ENCODE measurements at regions not wholly inside any gene's neighbourhood (a gene's known extent, or its start where the extent isn't known, plus 50 kb on each side); places are given as distances from the start of the nearest gene placed in this dataset.
A peak's percentile ranks its signal among the peaks of the same experiment; 100 is the strongest.

DNA sequence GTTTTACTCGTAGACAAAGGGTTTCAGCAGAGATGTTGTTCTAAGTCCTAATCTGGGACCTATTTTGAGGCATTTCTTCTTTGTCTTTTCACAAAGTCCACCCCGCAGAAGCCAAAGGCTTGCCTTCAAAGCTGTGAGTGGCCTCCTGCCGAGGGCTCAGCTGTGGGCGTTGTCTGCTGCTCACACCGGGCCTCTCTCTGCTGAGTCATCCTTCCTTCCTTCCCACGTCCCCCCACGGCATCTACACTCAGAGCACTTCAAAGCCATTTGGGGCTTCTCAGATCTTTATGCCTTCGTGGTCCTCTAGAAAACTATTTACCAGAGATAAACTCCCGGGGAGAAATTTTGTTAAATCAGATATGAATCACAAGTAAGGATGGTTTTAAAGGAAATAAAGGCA is 115.9 kb upstream of the TMPO start:
- Histone ChIP-seq H3K4me3 (ENCODE audit: low read depth, low read length, poor library complexity, severe bottlenecking) (no peak overlapping the region), H3K27ac (ENCODE audit: low read depth, low read length, poor library complexity, severe bottlenecking) (no peak overlapping the region), H3K9me2 (ENCODE audit: insufficient read depth, low read length) (no peaks in the 10 kb centered on the region), H3K79me2 (ENCODE audit: insufficient read depth, low read depth, low read length) (no peaks in the 10 kb centered on the region), H4K20me1 (ENCODE audit: insufficient read depth, low read length) (no peaks in the 10 kb centered on the region), H2AFZ (ENCODE audit: low read length) (peak overlapping the region; percentile 83), H3K9me3 (ENCODE audit: low read length) (no peaks in the 10 kb centered on the region), H3K4me2 (ENCODE audit: low read length) (peak overlapping the region; percentile 27), H3K4me1 (ENCODE audit: insufficient read depth, low read length, poor library complexity, severe bottlenecking) (peaks cover 58% of the 10 kb centered on the region), H3K36me3 (ENCODE audit: insufficient read depth, low read length) (no peaks in the 10 kb centered on the region)
- DNase-seq (ENCODE audit: low spot score) = peak; percentile 45
- no TSS peak for BruUV-seq (replicated peaks)
- intact Hi-C loops (cut with micrococcal nuclease; ENCODE audit: unreplicated experiment) = loop anchor here (5.0 to 10.0 kb wide), 2 partner anchors 1412 to 1825 kb away; no protein-coding TSS in a partner anchor
- TF ChIP-seq, protein P1, sequence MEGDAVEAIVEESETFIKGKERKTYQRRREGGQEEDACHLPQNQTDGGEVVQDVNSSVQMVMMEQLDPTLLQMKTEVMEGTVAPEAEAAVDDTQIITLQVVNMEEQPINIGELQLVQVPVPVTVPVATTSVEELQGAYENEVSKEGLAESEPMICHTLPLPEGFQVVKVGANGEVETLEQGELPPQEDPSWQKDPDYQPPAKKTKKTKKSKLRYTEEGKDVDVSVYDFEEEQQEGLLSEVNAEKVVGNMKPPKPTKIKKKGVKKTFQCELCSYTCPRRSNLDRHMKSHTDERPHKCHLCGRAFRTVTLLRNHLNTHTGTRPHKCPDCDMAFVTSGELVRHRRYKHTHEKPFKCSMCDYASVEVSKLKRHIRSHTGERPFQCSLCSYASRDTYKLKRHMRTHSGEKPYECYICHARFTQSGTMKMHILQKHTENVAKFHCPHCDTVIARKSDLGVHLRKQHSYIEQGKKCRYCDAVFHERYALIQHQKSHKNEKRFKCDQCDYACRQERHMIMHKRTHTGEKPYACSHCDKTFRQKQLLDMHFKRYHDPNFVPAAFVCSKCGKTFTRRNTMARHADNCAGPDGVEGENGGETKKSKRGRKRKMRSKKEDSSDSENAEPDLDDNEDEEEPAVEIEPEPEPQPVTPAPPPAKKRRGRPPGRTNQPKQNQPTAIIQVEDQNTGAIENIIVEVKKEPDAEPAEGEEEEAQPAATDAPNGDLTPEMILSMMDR (conservative IDR thresholded peaks at IDR 0.05; ENCODE audit: low read length) = no peak
- TF ChIP-seq EZH2phosphoT487 (IDR thresholded peaks at IDR 0.05; ENCODE audit: borderline replicate concordance, low read depth, low read length) = no peak
- ChIA-PET POLR2A (interaction anchor here (0.6 to 1.4 kb wide), 2 partner anchors 45 to 205 kb away, joined by 3 read pairs; no protein-coding TSS in a partner anchor), CTCF (ENCODE audit: unreplicated experiment) (no interaction called here)

DNA sequence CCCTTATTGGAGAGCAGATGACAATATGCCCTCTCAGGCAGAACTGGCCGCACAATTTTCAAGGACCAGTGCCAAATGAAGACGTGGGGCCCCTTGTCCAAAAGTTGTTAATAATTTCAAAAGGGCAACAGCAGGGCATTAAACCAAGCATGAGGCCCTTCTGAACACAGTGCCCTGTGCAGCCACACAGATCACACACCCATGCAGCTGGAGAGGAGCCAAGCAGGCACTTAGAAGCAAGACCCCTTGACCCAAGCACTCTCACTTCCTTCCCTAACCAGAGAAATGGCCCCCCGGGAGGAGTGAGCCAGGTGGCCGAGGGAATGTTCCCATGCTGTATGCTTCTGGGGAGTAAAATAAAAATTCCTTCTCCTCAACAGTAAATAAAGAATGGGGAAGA is 114.0 kb upstream of the TMPO start:
- Histone ChIP-seq H3K36me3 (ENCODE audit: insufficient read depth, low read length) (no peaks in the 10 kb centered on the region), H3K9me2 (ENCODE audit: insufficient read depth, low read length) (no peaks in the 10 kb centered on the region), H3K4me2 (ENCODE audit: low read length) (peak overlapping the region; percentile 50), H3K4me1 (ENCODE audit: insufficient read depth, low read length, poor library complexity, severe bottlenecking) (peaks cover 58% of the 10 kb centered on the region), H3K9me3 (ENCODE audit: low read length) (no peaks in the 10 kb centered on the region), H2AFZ (ENCODE audit: low read length) (peak overlapping the region; percentile 22), H3K4me3 (ENCODE audit: low read depth, low read length, poor library complexity, severe bottlenecking) (no peak overlapping the region), H3K27ac (ENCODE audit: low read depth, low read length, poor library complexity, severe bottlenecking) (peak overlapping the region; percentile 25), H4K20me1 (ENCODE audit: insufficient read depth, low read length) (no peaks in the 10 kb centered on the region), H3K79me2 (ENCODE audit: insufficient read depth, low read depth, low read length) (no peaks in the 10 kb centered on the region)
- ChIA-PET POLR2A (interaction anchor here (1.1 to 1.4 kb wide), 3 partner anchors 21 to 1489 kb away, joined by 4 to 6 read pairs (median 5); no protein-coding TSS in a partner anchor), CTCF (ENCODE audit: unreplicated experiment) (interaction anchor here (1.5 kb wide), 1 partner anchor 9 kb away, joined by 4 read pairs; no protein-coding TSS in a partner anchor)
- no TSS peak for BruUV-seq (replicated peaks)
- intact Hi-C loops (cut with micrococcal nuclease; ENCODE audit: unreplicated experiment) = no loop called here
- TF ChIP-seq, protein P1 (conservative IDR thresholded peaks at IDR 0.05; ENCODE audit: low read length) = no peak
- TF ChIP-seq EZH2phosphoT487 (IDR thresholded peaks at IDR 0.05; ENCODE audit: borderline replicate concordance, low read depth, low read length) = no peak
- peak; percentile 67 for DNase-seq (ENCODE audit: low spot score)

DNA sequence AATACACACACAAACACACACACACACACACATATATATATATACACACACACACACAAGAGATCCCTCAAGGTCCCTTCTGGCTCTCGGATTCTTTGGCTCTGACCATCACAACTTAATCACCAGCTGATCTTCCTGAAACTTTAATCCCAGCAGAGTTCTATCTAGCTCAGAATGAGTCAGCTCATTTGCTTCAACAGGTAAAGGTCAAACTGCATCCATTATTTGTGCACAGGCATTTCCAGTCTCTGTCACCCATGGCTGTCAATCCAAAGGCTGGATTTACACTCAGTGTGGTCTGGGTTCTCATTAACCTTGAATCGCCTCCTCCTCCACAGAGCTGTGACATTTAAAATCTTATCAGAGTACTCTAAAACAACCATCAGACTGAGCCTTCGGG is 113.3 kb upstream of the TMPO start:
- BruUV-seq (replicated peaks) = no TSS peak
- CTCF ChIA-PET (ENCODE audit: unreplicated experiment) = interaction anchor here (1.5 kb wide), 1 partner anchor 10 kb away, joined by 4 read pairs; no protein-coding TSS in a partner anchor
- no peak for DNase-seq (ENCODE audit: low spot score)
- intact Hi-C loops (cut with micrococcal nuclease; ENCODE audit: unreplicated experiment) = no loop called here
- no peak for TF ChIP-seq EZH2phosphoT487 (IDR thresholded peaks at IDR 0.05; ENCODE audit: borderline replicate concordance, low read depth, low read length)
- TF ChIP-seq, protein P1 (conservative IDR thresholded peaks at IDR 0.05; ENCODE audit: low read length) = no peak
- Histone ChIP-seq H3K9me3 (ENCODE audit: low read length) (no peaks in the 10 kb centered on the region), H3K36me3 (ENCODE audit: insufficient read depth, low read length) (no peaks in the 10 kb centered on the region), H3K27ac (ENCODE audit: low read depth, low read length, poor library complexity, severe bottlenecking) (no peak overlapping the region), H2AFZ (ENCODE audit: low read length) (no peak overlapping the region), H3K9me2 (ENCODE audit: insufficient read depth, low read length) (no peaks in the 10 kb centered on the region), H3K4me1 (ENCODE audit: insufficient read depth, low read length, poor library complexity, severe bottlenecking) (peaks cover 54% of the 10 kb centered on the region), H3K4me2 (ENCODE audit: low read length) (no peak overlapping the region), H3K4me3 (ENCODE audit: low read depth, low read length, poor library complexity, severe bottlenecking) (no peak overlapping the region), H3K79me2 (ENCODE audit: insufficient read depth, low read depth, low read length) (no peaks in the 10 kb centered on the region), H4K20me1 (ENCODE audit: insufficient read depth, low read length) (no peaks in the 10 kb centered on the region)
- POLR2A ChIA-PET = interaction anchor here (1.1 kb wide), 1 partner anchor 22 kb away, joined by 6 read pairs; no protein-coding TSS in a partner anchor
